Effector memory CD4-positive, alpha-beta T cell (primary cell): ENCODE measurements at regions not wholly inside any gene's neighbourhood (a gene's known extent, or its start where the extent isn't known, plus 50 kb on each side); places are given as distances from the start of the nearest gene placed in this dataset.
"Not testable (repeated sequence)": the region's sequence is repeated elsewhere in the genome, so short reads cannot be mapped to it uniquely, and the experiment has no call there.

Source experiments
- DNase-seq, 3 donors: peaks; one replicate each; pipeline ENCODE4 v3.0.0-alpha.2; 2020
- H3K27ac ChIP-seq: 2 replicates; pipeline ENCODE4 v1.7.0; 2013; ENCODE audit warnings: mild to moderate bottlenecking, low read length, moderate library complexity; ENCODE audit not compliant: insufficient read depth, poor library complexity, severe bottlenecking
- H3K27me3 ChIP-seq: replicated peaks from 2 replicates; pipeline ENCODE4 v1.7.0; 2013; ENCODE audit warnings: mild to moderate bottlenecking, low read length; ENCODE audit not compliant: insufficient read depth, control insufficient read depth, poor library complexity, severe bottlenecking
- H3K36me3 ChIP-seq: 2 replicates; pipeline ENCODE4 v1.7.0; 2013; ENCODE audit warnings: mild to moderate bottlenecking, low read length, moderate library complexity; ENCODE audit not compliant: control insufficient read depth, insufficient read depth
- H3K4me1 ChIP-seq: 2 replicates; pipeline ENCODE4 v1.7.0; 2013; ENCODE audit warnings: low read length, mild to moderate bottlenecking; ENCODE audit not compliant: control insufficient read depth, insufficient read depth, poor library complexity, severe bottlenecking
- H3K4me3 ChIP-seq: 2 replicates; pipeline ENCODE4 v1.7.0; 2013; ENCODE audit warnings: low read length, low read depth, mild to moderate bottlenecking; ENCODE audit not compliant: insufficient read depth, poor library complexity, severe bottlenecking
- H3K9me3 ChIP-seq: 2 replicates; pipeline ENCODE4 v1.7.0; 2013; ENCODE audit warnings: mild to moderate bottlenecking, low read length, moderate library complexity; ENCODE audit not compliant: control insufficient read depth

- not testable (repeated sequence) for H3K4me3 ChIP-seq, H3K27me3 ChIP-seq, H3K36me3 ChIP-seq, H3K27ac ChIP-seq, H3K9me3 ChIP-seq, H3K4me1 ChIP-seq, DNase-seq
Observed at GRCh38 chr2:201946746-201947145, 86.9 kb upstream of the FZD7 start.

GRCh38 chr2:201947287-201947686 is 86.4 kb upstream of the FZD7 start:
- DNase-seq: no peak

GRCh38 chr2:201949181-201949926 is 84.3 kb upstream of the FZD7 start:
- no peaks in the 10 kb centered on the region for H3K36me3 ChIP-seq
- H3K4me1 ChIP-seq: no peaks in the 10 kb centered on the region
- no peaks in the 10 kb centered on the region for H3K27me3 ChIP-seq
- no peak for DNase-seq
- H3K9me3 ChIP-seq: no peaks in the 10 kb centered on the region
- H3K4me3 ChIP-seq: no peak overlapping the region
- H3K27ac ChIP-seq: no peak overlapping the region

More at GRCh38 chr2:201947287-201947686, 86.4 kb upstream of the FZD7 start:
- Histone ChIP-seq H3K27ac (no peak overlapping the region), H3K27me3 (no peaks in the 10 kb centered on the region), H3K36me3 (no peaks in the 10 kb centered on the region), H3K4me1 (no peaks in the 10 kb centered on the region), H3K4me3 (no peak overlapping the region), H3K9me3 (no peaks in the 10 kb centered on the region)

GRCh38 chr2:201949927-201950246 is 83.8 kb upstream of the FZD7 start:
- no peak for DNase-seq
- no peaks in the 10 kb centered on the region for H3K27me3 ChIP-seq

DNA sequence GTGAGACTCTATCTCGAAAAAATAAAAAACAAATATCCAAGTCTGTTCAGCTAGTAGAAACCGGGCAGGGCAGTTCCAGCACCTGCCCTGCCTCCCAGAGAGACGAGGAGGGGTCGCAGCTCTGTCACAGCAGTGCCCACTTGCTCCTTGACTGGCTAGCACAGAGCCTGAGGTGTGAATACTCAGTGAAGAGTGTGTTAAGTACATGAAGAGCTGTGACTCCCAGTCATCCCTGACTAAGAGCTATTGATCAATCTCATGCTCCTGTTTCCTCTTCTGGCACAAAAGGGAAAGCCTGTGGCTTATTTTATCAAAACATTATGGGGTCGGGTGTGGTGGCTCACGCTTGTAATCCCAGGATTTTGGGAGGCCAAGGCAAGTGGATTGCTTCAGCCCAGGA is 83.0 kb upstream of the FZD7 start:
- no peak for DNase-seq
- Histone ChIP-seq H3K27me3 (no peaks in the 10 kb centered on the region), H3K27ac (no peak overlapping the region)

More at GRCh38 chr2:201949927-201950246, 83.8 kb upstream of the FZD7 start:
- no peak overlapping the region for H3K27ac ChIP-seq
- no peaks in the 10 kb centered on the region for H3K36me3 ChIP-seq
- H3K9me3 ChIP-seq: no peaks in the 10 kb centered on the region
- no peaks in the 10 kb centered on the region for H3K4me1 ChIP-seq
- H3K4me3 ChIP-seq: no peak overlapping the region

GRCh38 chr2:201952187-201952586 is 81.5 kb upstream of the FZD7 start:
- Histone ChIP-seq H3K4me3 (no peak overlapping the region), H3K27me3 (no peaks in the 10 kb centered on the region), H3K27ac (no peak overlapping the region), H3K4me1 (no peaks in the 10 kb centered on the region), H3K36me3 (no peaks in the 10 kb centered on the region), H3K9me3 (no peaks in the 10 kb centered on the region)
- no peak for DNase-seq

More for the DNA sequence above, 83.0 kb upstream of the FZD7 start:
- Histone ChIP-seq H3K9me3 (no peaks in the 10 kb centered on the region), H3K4me3 (no peak overlapping the region), H3K36me3 (no peaks in the 10 kb centered on the region), H3K4me1 (no peaks in the 10 kb centered on the region)

DNA sequence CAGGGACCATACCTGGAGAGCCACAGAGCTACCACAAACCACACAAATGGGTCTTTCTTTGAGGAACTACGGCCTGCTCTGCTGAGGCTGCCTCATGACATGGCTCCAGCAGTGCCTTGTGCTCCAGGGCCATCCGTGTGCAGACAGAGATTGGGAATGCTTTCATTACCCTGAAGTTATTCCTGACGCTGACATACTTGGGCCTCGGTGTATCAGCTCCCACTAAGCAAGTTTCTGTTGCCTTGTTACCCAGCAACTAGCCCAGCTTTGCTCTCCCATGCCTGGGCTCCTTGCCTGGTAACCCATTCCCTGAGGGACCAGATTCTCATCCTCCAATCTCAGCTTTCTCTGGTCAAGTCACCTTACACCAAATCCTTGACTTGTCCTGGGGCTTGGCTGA is 80.3 kb upstream of the FZD7 start:
- no peak overlapping the region for H3K4me3 ChIP-seq
- no peaks in the 10 kb centered on the region for H3K4me1 ChIP-seq
- H3K9me3 ChIP-seq: no peaks in the 10 kb centered on the region
- no peak overlapping the region for H3K27ac ChIP-seq
- DNase-seq: no peak
- no peaks in the 10 kb centered on the region for H3K36me3 ChIP-seq
- no peaks in the 10 kb centered on the region for H3K27me3 ChIP-seq

DNA sequence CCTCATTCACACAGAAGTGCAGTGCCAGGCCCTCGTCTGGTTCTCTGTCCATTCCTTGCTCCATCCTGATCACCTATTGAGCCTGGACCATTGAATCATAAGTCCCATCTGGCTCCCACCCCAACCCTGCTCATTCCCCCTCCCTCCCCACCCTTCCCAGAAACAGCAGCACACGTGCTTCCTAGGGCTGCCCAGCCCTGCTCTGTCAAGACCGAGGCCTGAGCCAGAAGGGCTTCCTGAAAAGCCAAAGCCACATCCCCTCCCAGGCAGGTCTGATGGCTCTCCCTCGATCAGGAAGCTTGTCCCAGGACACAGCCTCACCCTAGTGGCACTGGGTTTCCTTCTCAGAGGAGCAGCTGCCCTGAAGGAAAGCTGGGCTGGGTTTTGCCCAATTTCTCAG is 79.8 kb upstream of the FZD7 start:
- no peak for DNase-seq
- Histone ChIP-seq H3K36me3 (no peaks in the 10 kb centered on the region), H3K9me3 (no peaks in the 10 kb centered on the region), H3K4me3 (no peak overlapping the region), H3K27me3 (no peaks in the 10 kb centered on the region), H3K27ac (no peak overlapping the region), H3K4me1 (no peaks in the 10 kb centered on the region)

DNA sequence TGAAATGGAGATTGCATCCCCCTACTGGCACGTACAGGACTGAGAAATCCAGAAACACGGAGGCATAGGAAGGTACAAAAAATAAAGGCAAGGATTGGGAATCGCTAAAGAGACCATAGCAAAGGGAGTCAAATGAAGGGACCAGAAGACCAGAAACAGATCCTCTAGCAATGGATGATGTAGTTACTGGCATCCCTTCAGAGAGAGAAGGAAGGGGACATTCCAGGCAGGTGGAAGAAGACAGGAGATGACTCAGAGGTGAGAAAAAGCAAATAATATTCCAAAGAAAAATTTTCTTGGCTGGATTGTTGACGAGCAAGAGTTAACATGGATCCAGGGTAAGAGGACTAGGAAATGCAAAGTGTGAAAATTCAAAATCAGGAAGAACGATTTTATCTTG is 78.4 kb upstream of the FZD7 start:
- Histone ChIP-seq H3K4me1 (no peaks in the 10 kb centered on the region), H3K4me3 (no peak overlapping the region), H3K27me3 (no peaks in the 10 kb centered on the region), H3K9me3 (no peaks in the 10 kb centered on the region), H3K27ac (no peak overlapping the region), H3K36me3 (no peaks in the 10 kb centered on the region)
- DNase-seq: no peak

DNA sequence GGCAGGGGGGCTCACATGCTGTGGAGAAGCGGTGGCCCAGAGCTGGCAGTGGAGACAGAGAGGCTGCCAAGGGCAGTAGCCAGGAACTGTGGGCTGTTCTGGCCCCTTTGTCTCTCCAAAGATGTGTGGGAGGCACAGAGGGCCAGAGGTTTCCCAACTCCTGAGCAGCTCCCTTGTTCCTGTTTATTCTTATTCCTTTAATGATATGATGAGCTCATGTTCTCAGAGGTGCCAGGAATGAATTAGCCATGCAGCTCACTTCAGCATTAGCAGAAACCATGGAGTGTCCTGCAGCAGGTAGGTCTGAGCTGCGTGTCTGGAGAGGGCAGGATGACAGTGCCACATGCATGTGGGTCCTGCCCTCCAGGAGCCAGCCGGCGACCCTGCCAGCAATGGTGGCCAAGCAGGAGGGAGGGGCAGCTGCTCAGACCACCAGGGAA is 77.9 kb upstream of the FZD7 start:
- Histone ChIP-seq H3K9me3 (no peaks in the 10 kb centered on the region), H3K27ac (no peak overlapping the region), H3K27me3 (no peaks in the 10 kb centered on the region), H3K4me1 (no peaks in the 10 kb centered on the region), H3K36me3 (no peaks in the 10 kb centered on the region), H3K4me3 (no peak overlapping the region)
- DNase-seq: no peak
